ENCODE measurements at regions not wholly inside any gene's neighbourhood (a gene's known extent, or its start where the extent isn't known, plus 50 kb on each side); places are given as distances from the start of the nearest gene placed in this dataset.

GRCh38 chr10:130392031-130392430 is 255.8 kb downstream of the GLRX3 start:
- H3K4me1 ChIP-seq (ENCODE audit: control insufficient read depth in 2 of 3, insufficient read depth in 2 of 3, low read depth in 1 of 3, low read length in 3 of 3) = no peaks in the 10 kb centered on the region
- H3K9ac ChIP-seq (ENCODE audit: low read length in 3 of 3) = no peak overlapping the region
- H3K36me3 ChIP-seq (ENCODE audit: control insufficient read depth in 2 of 3, insufficient read depth in 3 of 3, low read length in 3 of 3) = no peaks in the 10 kb centered on the region
- no peak for FAIRE-seq
- peaks cover 0 to 19% (median 4%) of the 10 kb centered on the region in 3 donors for H3K9me3 ChIP-seq (ENCODE audit: control insufficient read depth in 2 of 3, insufficient read depth in 1 of 3, low read length in 3 of 3)
- peak in 1 of 5 donors; percentile 21 for DNase-seq
- intact Hi-C loops (cut with DNase I) = no loop called here
- H3K27ac ChIP-seq (ENCODE audit: low read depth in 2 of 2, low read length in 2 of 2) = no peak overlapping the region
- H3K27me3 ChIP-seq (ENCODE audit: control insufficient read depth, insufficient read depth, low read length) = no peaks in the 10 kb centered on the region
- no peak overlapping the region for H3K4me3 ChIP-seq (ENCODE audit: low read length in 3 of 3)
- TF ChIP-seq, protein P1, sequence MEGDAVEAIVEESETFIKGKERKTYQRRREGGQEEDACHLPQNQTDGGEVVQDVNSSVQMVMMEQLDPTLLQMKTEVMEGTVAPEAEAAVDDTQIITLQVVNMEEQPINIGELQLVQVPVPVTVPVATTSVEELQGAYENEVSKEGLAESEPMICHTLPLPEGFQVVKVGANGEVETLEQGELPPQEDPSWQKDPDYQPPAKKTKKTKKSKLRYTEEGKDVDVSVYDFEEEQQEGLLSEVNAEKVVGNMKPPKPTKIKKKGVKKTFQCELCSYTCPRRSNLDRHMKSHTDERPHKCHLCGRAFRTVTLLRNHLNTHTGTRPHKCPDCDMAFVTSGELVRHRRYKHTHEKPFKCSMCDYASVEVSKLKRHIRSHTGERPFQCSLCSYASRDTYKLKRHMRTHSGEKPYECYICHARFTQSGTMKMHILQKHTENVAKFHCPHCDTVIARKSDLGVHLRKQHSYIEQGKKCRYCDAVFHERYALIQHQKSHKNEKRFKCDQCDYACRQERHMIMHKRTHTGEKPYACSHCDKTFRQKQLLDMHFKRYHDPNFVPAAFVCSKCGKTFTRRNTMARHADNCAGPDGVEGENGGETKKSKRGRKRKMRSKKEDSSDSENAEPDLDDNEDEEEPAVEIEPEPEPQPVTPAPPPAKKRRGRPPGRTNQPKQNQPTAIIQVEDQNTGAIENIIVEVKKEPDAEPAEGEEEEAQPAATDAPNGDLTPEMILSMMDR (IDR thresholded peaks at IDR 0.05; ENCODE audit: borderline replicate concordance, extremely low read depth, insufficient read depth) = no peak

GRCh38 chr10:130393342-130393741 is 257.2 kb downstream of the GLRX3 start:
- TF ChIP-seq, protein P1 (IDR thresholded peaks at IDR 0.05; ENCODE audit: borderline replicate concordance, extremely low read depth, insufficient read depth) = no peak
- intact Hi-C loops (cut with DNase I) = no loop called here
- H3K36me3 ChIP-seq (ENCODE audit: control insufficient read depth in 2 of 3, insufficient read depth in 3 of 3, low read length in 3 of 3) = no peaks in the 10 kb centered on the region
- no peak overlapping the region for H3K27ac ChIP-seq (ENCODE audit: low read depth in 2 of 2, low read length in 2 of 2)
- H3K9ac ChIP-seq (ENCODE audit: low read length in 3 of 3) = no peak overlapping the region
- DNase-seq = no peak
- no peaks in the 10 kb centered on the region for H3K27me3 ChIP-seq (ENCODE audit: control insufficient read depth, insufficient read depth, low read length)
- FAIRE-seq = no peak
- no peak overlapping the region for H3K4me3 ChIP-seq (ENCODE audit: low read length in 3 of 3)
- H3K9me3 ChIP-seq (ENCODE audit: control insufficient read depth in 2 of 3, insufficient read depth in 1 of 3, low read length in 3 of 3) = peaks cover 0 to 14% (median 4%) of the 10 kb centered on the region in 3 donors
- no peaks in the 10 kb centered on the region for H3K4me1 ChIP-seq (ENCODE audit: control insufficient read depth in 2 of 3, insufficient read depth in 2 of 3, low read depth in 1 of 3, low read length in 3 of 3)

DNA sequence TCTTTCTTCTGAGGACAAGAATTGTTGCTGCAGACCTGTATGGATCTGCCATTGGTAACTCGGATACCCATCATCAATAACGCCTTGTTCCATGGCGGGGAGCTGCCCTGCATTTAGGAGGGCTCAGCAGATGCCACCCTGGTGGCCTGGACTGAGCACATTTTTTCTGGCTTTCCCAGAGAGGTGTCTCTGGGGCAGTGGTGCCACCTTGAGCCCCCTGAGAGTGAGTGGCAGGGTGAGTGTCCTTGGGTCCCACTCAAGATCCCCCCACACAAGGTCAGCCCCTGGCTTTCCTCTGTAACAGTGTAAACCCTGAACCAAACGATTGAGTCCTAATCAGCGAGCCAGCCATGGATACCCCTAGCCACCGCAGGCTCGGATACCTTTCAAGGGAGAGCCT is 258.6 kb downstream of the GLRX3 start:
- intact Hi-C loops (cut with DNase I) = no loop called here
- Histone ChIP-seq H3K27me3 (ENCODE audit: control insufficient read depth, insufficient read depth, low read length) (no peaks in the 10 kb centered on the region), H3K9me3 (ENCODE audit: control insufficient read depth in 2 of 3, insufficient read depth in 1 of 3, low read length in 3 of 3) (peaks cover 0 to 14% (median 4%) of the 10 kb centered on the region in 3 donors), H3K27ac (ENCODE audit: low read depth in 2 of 2, low read length in 2 of 2) (no peak overlapping the region), H3K4me3 (ENCODE audit: low read length in 3 of 3) (no peak overlapping the region), H3K36me3 (ENCODE audit: control insufficient read depth in 2 of 3, insufficient read depth in 3 of 3, low read length in 3 of 3) (no peaks in the 10 kb centered on the region), H3K9ac (ENCODE audit: low read length in 3 of 3) (no peak overlapping the region), H3K4me1 (ENCODE audit: control insufficient read depth in 2 of 3, insufficient read depth in 2 of 3, low read depth in 1 of 3, low read length in 3 of 3) (no peaks in the 10 kb centered on the region)
- DNase-seq = no peak
- FAIRE-seq = no peak
- TF ChIP-seq, protein P1 (IDR thresholded peaks at IDR 0.05; ENCODE audit: borderline replicate concordance, extremely low read depth, insufficient read depth) = no peak
